ENCODE measurements at regions not wholly inside any gene's neighbourhood (a gene's known extent, or its start where the extent isn't known, plus 50 kb on each side); places are given as distances from the start of the nearest gene placed in this dataset.

GRCh38 chr7:97460433-97460832 lies 271.5 kb upstream of the TAC1 start:
- H2AK5ac ChIP-seq (ENCODE audit: low read depth, low read length) = no peak overlapping the region
- no peak overlapping the region for H2BK5ac ChIP-seq (ENCODE audit: low read depth, low read length)
- no peaks in the 10 kb centered on the region for H3K4me1 ChIP-seq (replicated peaks in 1 of 4; ENCODE audit: control insufficient read depth in 3 of 4, insufficient read depth in 4 of 4, low read length in 3 of 4)
- no peak overlapping the region for H2BK12ac ChIP-seq (ENCODE audit: low read depth, low read length)
- no peak overlapping the region for H3K4ac ChIP-seq (replicated peaks; ENCODE audit: insufficient read length, low read depth, low read length)
- 100% methylated on average over 1 of the region's 1 CpG; no CpG with 5 or more reads in 1 of the 2 experiments for WGBS, 2 experiments (ENCODE audit: extremely low coverage in 1 of 2, insufficient coverage in 1 of 2, insufficient read length in 1 of 2, insufficient replicate concordance in 2 of 2, low coverage in 1 of 2, low lambda C conversion rate in 2 of 2, missing lambda C conversion rate in 1 of 2)
- H3K14ac ChIP-seq (ENCODE audit: insufficient read length) = no peak overlapping the region
- no peak overlapping the region for H4K8ac ChIP-seq (ENCODE audit: extremely low read depth, insufficient read depth, low read length)
- H3K18ac ChIP-seq (ENCODE audit: extremely low read depth, low read length) = no peak overlapping the region
- ChIA-PET POLR2A (ENCODE audit: partially characterized antibody) (no interaction called here), CTCF (ENCODE audit: partially characterized antibody) (interaction anchor here (0.8 kb wide), 1 partner anchor 55 kb away, joined by 3 read pairs; no protein-coding TSS in a partner anchor)
- H3K79me1 ChIP-seq (ENCODE audit: low read depth, low read length) = no peaks in the 10 kb centered on the region
- no peaks in the 10 kb centered on the region for H3K36me3 ChIP-seq (ENCODE audit: control insufficient read depth in 2 of 4, insufficient read depth in 4 of 4, low read length in 3 of 4)
- no peak overlapping the region for H2BK120ac ChIP-seq (replicated peaks; ENCODE audit: low read depth, low read length)
- H3K23ac ChIP-seq (ENCODE audit: insufficient read length) = no peak overlapping the region
- H3K23me2 ChIP-seq (ENCODE audit: low read depth, low read length) = no peaks in the 10 kb centered on the region
- no peak overlapping the region for H4K91ac ChIP-seq (replicated peaks; ENCODE audit: insufficient read length, low read length)
- H3K27me3 ChIP-seq (replicated peaks in 1 of 4; ENCODE audit: control insufficient read depth in 3 of 4, extremely low read depth in 1 of 4, insufficient read depth in 3 of 4, low read length in 3 of 4) = no peaks in the 10 kb centered on the region
- H3K27ac ChIP-seq (ENCODE audit: low read depth, low read length) = no peak overlapping the region
- FAIRE-seq (no peak), DNase-seq (ENCODE audit: low read depth in 1 of 2, low spot score in 2 of 2) (no peak)
- H2BK20ac ChIP-seq (ENCODE audit: low read length) = no peak overlapping the region
- H2BK15ac ChIP-seq (ENCODE audit: low read length) = no peak overlapping the region
- no peaks in the 10 kb centered on the region for H3K79me2 ChIP-seq (ENCODE audit: control insufficient read depth in 1 of 2, insufficient read depth in 2 of 2, low read length in 2 of 2)
- no peak overlapping the region for H3K4me3 ChIP-seq (ENCODE audit: extremely low read depth in 1 of 4, insufficient read depth in 2 of 4, low read depth in 3 of 4, low read length in 4 of 4)
- no peaks in the 10 kb centered on the region for H3K9me3 ChIP-seq (ENCODE audit: insufficient read depth in 2 of 2, low read depth in 1 of 2, low read length in 1 of 2)
- no peak overlapping the region for H2AFZ ChIP-seq (ENCODE audit: low read length)
- H3K9ac ChIP-seq (replicated peaks in 1 of 4; ENCODE audit: extremely low read depth in 1 of 4, low read depth in 3 of 4, low read length in 3 of 4) = no peak overlapping the region
- H4K5ac ChIP-seq (ENCODE audit: insufficient read length, low read depth, low read length) = no peak overlapping the region
- H3K4me2 ChIP-seq (ENCODE audit: insufficient read depth in 1 of 2, low read depth in 2 of 2, low read length in 2 of 2) = no peak overlapping the region
- H4K20me1 ChIP-seq (replicated peaks in 1 of 2; ENCODE audit: control insufficient read depth in 1 of 2, insufficient read depth in 2 of 2, low read length in 2 of 2) = no peaks in the 10 kb centered on the region
- no peak overlapping the region for H3K56ac ChIP-seq (replicated peaks; ENCODE audit: insufficient read length, low read depth, low read length)
- TF ChIP-seq RBBP5 (IDR thresholded peaks at IDR 0.05; ENCODE audit: borderline replicate concordance, low read depth, low read length) (no peak), BRCA1 (IDR thresholded peaks at IDR 0.05; ENCODE audit: low read depth, low read length) (no peak), FOSL1 (IDR thresholded peaks at IDR 0.05; ENCODE audit: insufficient read depth, low read depth, low read length) (no peak), CBX5 (IDR thresholded peaks at IDR 0.05; ENCODE audit: low read depth, low read length) (no peak), POLR2A (IDR thresholded peaks at IDR 0.05; ENCODE audit: control extremely low read depth in 1 of 2, low read depth in 2 of 2, low read length in 2 of 2) (no peak), SAP30 (IDR thresholded peaks at IDR 0.05; ENCODE audit: insufficient read depth, insufficient replicate concordance, low read length) (no peak), GTF2F1 (IDR thresholded peaks at IDR 0.05; ENCODE audit: borderline replicate concordance, low read depth, low read length) (no peak), SP4 (IDR thresholded peaks at IDR 0.05; ENCODE audit: low read length) (no peak), RNF2 (IDR thresholded peaks at IDR 0.05; ENCODE audit: borderline replicate concordance, low read depth, low read length, missing control alignments, poor library complexity, severe bottlenecking) (no peak), CEBPB (IDR thresholded peaks at IDR 0.05; ENCODE audit: low read depth, low read length) (no peak), SIRT6 (IDR thresholded peaks at IDR 0.05; ENCODE audit: low read length) (no peak), SIN3A (conservative IDR thresholded peaks at IDR 0.05 in 1 of 2, IDR thresholded peaks at IDR 0.05 in 1 of 2; ENCODE audit: low read depth in 1 of 2, low read length in 2 of 2) (no peak), ASH2L (IDR thresholded peaks at IDR 0.05; ENCODE audit: low read length) (no peak), CHD1 (IDR thresholded peaks at IDR 0.05; ENCODE audit: low read depth, low read length) (no peak), HDAC6 (IDR thresholded peaks at IDR 0.05; ENCODE audit: low read depth, low read length) (no peak), KDM5A (IDR thresholded peaks at IDR 0.05; ENCODE audit: low read length) (no peak)
